ENCODE measurements at regions not wholly inside any gene's neighbourhood (a gene's known extent, or its start where the extent isn't known, plus 50 kb on each side); places are given as distances from the start of the nearest gene placed in this dataset.

DNA sequence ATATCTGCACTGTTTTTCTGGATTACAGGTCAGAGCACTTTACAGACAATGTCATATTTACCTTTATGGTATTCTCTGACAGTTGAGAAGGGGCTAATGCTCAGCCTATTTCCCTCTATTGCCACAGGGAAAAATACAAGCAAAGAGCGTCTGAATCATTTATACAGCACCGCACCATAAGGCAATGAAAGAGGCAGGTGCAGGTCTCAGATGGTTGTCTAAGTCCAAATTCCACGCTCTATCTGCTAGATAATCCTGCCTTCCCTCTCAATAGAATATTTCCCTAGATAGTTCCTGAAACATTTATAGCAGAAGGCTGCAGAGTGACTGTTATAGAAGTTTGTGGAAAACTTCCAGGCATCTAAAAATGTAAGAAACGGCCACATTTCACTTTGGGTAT lies 446.1 kb upstream of the CDH6 start:
- DNase-seq (ENCODE audit: low read depth in 2 of 2), result no peak

- no peak for DNase-seq (ENCODE audit: low read depth in 2 of 2)
These were observed 456.8 kb upstream of the CDH6 start for GRCh38 chr5:30736669-30737068.

GRCh38 chr5:30734118-30734517 lies 459.4 kb upstream of the CDH6 start:
- DNase-seq (ENCODE audit: low read depth in 2 of 2), result no peak

GRCh38 chr5:30725073-30725472 lies 468.4 kb upstream of the CDH6 start:
- DNase-seq (ENCODE audit: low read depth in 2 of 2), result no peak

- DNase-seq (ENCODE audit: low read depth in 2 of 2), result no peak
These were observed 495.3 kb upstream of the CDH6 start for GRCh38 chr5:30698217-30698616.

DNA sequence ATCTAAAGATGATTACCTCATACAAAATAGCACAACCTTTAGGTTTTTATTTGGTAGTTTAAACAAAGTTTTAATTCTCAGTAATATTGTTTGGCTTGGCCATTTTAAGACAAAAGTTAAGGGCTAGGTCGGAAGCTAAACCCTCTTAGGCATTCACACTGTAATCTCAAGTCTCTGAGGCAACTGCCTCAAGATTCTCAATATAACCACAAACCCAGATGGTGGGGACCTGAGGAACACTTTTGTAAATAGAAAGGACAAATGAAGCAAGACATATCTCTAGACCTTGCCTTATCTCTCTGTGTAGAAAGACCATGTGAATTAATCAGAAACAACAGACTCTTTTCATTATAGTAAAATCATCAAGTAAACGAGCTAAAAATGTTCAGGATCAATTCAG lies 500.2 kb upstream of the CDH6 start:
- DNase-seq (ENCODE audit: low read depth in 2 of 2), result no peak

DNA sequence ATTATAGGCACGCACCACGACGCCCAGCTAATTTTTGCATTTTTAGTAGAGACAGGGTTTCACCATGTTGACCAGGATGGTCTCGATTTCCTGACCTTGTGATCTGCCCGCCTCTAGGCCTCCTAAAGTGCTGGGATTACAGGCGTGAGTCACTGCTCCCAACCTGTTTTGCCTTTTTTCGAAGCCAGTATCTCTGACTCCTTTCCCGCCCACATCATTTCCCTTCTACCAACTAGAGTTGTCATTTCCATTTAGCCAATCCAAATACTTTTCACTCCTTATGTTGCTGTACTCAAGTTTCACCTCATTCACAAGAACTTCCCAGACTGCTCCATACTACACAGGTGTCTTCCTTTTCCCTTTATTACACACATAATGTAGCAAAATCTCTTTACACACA lies 502.6 kb upstream of the CDH6 start:
- DNase-seq (ENCODE audit: low read depth in 2 of 2), result no peak

DNA sequence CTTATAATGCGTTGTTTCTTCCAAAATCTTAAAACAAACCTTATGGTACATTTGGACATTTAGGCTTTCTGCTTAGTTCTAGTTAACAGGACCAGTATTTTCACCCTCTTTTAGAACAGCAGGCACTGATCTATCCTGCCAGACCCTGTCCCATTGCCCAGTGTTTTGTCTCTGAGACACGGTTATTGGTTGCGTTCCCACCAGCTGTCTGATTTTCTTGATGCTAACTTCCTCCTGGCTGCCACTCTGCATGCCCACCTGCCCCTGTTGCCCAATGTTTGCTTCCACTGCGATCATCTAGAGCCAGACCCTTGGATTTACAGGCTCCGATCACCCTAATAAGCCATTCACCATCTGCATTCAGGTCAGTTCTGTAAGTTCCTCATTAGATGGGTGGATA lies 506.0 kb upstream of the CDH6 start:
- DNase-seq (ENCODE audit: low read depth in 2 of 2), result no peak

DNA sequence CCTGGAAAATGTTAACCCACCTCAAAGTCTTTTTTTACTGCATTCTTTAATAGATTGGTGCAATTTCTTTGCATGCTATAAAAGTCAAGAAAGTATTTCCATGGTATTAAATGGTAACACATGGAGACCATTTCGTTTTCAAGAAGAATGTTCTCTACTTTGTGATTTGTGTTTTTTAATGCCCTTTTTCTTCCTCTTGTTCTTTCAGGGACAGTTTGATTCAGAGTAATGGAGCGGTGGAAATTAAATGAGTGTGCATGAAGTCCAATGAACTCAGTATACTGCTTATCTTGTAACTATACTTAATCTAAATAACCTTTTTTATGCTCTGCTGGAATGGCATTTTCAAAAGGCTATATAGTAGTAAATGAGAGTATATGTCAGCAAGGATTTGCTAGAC lies 507.0 kb upstream of the CDH6 start:
- DNase-seq (ENCODE audit: low read depth in 2 of 2), result no peak

DNA sequence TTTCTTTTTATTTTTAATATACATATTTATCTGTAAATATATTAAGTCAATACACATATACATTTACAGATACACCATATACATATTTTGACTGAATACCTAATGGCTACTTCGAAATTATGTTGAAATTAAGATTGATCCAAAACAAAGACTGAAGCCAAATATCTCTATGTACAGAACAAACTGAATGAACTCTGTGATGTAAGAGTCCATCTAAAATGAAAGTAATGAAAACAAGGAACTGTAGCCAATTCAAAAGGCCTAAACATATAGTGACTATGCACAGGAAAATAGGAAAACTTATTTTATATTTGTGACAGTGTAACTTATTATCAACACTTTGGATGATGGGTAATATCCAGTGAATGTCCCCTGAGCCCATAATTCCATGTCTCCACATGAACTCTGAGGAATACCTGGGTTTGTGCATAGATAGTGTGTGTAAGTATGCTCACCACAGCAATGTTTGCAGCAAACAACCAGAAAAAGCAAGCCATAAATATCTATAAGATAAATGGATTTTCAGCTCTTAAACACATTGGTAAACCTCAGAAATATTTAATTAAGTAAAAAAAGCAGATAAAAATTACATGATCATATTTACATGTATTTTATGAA lies 517.2 kb upstream of the CDH6 start:
- DNase-seq (ENCODE audit: low read depth in 2 of 2), result no peak

DNA sequence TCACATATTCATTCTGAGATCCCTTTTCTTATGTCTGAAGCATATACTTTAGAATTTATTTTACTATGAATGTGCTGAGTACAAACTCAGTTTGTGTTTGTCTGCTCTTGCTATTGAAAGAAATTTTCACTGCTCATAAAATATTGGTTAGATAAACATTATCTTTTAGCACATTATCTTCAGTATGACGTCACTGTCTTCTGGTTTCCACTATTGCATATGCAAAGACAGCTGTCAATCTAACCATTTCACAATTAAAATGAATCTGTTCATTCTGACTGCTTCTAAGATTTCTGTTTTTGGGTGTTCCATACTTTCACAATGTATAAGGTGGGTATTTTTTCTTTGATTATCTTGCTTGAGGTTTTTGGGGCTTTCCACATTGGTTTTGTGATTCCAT lies 526.2 kb upstream of the CDH6 start:
- DNase-seq (ENCODE audit: low read depth in 2 of 2), result no peak

- DNase-seq (ENCODE audit: low read depth in 2 of 2), result no peak
These were observed 530.0 kb upstream of the CDH6 start for GRCh38 chr5:30663536-30663935.

DNA sequence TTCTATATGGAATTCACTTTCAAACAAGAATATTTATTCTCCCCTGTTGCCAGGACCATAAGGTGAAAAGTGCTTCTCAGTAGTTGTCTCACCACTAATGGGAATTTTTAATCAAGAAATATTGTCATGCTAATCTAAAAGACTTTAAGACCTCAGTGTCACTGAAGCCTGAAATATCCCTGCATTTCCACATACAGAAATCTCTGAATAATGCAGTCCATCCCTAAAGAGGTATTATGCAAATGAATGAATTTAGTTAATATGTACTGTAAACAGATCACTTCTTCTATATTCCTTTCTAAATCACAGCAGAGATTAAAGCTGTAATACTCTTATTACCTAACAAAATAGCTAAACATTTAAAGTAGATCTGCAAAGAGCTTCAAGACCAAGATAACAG lies 531.1 kb upstream of the CDH6 start:
- no peak for DNase-seq (ENCODE audit: low read depth in 2 of 2)

GRCh38 chr5:30661730-30662129 lies 531.8 kb upstream of the CDH6 start:
- DNase-seq (ENCODE audit: low read depth in 2 of 2), result no peak

GRCh38 chr5:30659417-30659816 lies 534.1 kb upstream of the CDH6 start:
- no peak for DNase-seq (ENCODE audit: low read depth in 2 of 2)

- DNase-seq (ENCODE audit: low read depth in 2 of 2), result no peak
These were observed 543.2 kb upstream of the CDH6 start for GRCh38 chr5:30650311-30650710.

DNA sequence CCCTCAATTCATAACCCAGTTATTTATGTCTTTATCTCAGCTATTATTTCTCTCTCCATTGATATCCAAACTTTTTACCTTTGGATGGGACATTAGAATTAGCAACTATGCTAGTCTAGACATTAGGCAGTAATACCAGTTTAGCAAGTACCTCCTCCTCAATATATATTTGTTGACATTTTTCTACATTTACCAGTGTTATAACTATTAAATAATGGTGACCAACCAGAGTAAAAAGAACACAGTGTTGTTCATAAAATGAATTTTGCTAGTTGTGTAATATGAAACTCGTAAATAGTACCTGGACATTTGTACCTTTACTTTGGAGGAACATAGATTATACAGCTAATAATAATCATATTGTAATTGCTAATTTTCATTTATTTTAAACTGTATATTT lies 554.6 kb upstream of the CDH6 start:
- no peak for DNase-seq (ENCODE audit: low read depth in 2 of 2)

DNA sequence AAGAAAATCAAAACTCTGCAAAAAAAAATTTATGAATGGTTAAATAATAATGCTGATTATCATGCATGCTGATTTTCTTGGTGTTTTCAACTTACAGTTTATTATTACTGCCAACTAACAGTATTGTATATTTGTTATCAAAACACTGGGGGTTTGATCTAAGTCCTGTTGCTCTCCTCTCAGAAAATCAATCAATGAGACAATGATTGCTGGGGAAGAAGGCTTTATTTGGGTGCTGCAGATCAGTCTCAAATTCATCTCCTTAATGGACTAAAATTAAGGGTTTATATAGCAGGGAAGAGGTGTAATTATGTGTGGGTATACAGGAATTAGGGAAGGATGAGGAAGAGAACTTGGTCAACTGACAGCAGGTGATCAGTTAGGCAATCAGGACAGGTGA lies 565.5 kb upstream of the CDH6 start:
- DNase-seq (ENCODE audit: low read depth in 2 of 2), result no peak

- DNase-seq (ENCODE audit: low read depth in 2 of 2), result no peak
These were observed 566.9 kb upstream of the CDH6 start for GRCh38 chr5:30626557-30626956.

GRCh38 chr5:30620481-30621085 lies 572.9 kb upstream of the CDH6 start:
- no peak for DNase-seq (ENCODE audit: low read depth in 2 of 2)

DNA sequence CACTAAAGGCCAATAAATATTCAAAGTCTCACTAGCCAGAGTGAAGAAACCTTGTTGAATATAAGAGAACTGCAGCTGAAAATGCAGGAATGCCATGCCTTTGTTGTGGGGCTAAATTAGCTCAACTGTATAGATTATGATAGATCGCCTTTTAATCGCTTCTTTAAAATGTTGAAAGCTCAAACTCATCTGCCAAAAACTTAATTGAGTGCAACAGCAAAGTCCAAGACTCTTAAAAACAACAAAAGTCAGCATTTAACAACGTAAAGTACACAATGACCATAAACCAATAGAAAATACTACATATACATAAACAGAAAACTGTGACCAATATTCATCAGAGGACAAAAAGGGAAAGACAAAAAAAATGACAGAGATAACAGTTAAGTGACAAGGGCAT lies 585.0 kb upstream of the CDH6 start:
- DNase-seq (ENCODE audit: low read depth in 2 of 2), result no peak

GRCh38 chr5:30607301-30607894 lies 586.1 kb upstream of the CDH6 start:
- DNase-seq (ENCODE audit: low read depth in 2 of 2), result no peak

DNA sequence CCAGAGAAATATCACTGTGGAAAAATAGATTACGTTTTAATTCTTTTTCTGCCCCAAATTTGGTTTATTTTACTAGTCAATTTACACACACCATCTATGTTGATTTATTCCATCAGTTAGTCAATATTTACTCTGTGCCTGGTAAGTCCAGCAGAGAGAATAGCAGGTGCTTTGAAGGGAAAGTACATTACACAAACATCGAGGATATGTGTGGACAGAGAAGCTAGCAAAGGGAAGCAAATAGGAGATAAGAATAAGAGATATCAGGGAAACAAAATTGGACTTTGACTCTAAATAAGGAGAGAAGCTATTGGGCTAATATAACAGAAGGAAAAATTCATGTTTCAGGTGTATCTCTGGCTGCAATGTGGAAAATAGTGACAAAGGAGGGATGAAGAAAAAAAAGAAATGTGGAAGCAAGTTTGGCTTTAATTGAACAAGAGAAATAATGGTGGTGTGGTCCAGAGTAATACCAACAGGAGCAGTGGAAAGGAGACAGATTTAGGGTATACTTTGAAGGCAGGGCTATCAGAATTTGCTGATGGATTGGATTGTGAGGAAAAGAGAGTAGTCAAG lies 587.7 kb upstream of the CDH6 start:
- no peak for DNase-seq (ENCODE audit: low read depth in 2 of 2)
